Karpas-422 (cell line): ENCODE measurements at regions not wholly inside any gene's neighbourhood (a gene's known extent, or its start where the extent isn't known, plus 50 kb on each side); places are given as distances from the start of the nearest gene placed in this dataset.

Source experiments
- DNase-seq: peaks from one replicate; pipeline ENCODE4 v3.0.0-alpha.2; 2015
- H2AFZ ChIP-seq: fragments of 200-600 bp; sonication (generic); 2 replicates; pipeline ENCODE4 v1.6.1; 2014; ENCODE audit warnings: antibody characterized with exemption, low read length, mixed read lengths
- H3K27ac ChIP-seq: fragments of 200-600 bp; sonication (generic); 2 replicates; pipeline ENCODE4 v1.5.1; 2014; ENCODE audit warnings: mild to moderate bottlenecking, low read length, moderate library complexity
- H3K27me3 ChIP-seq: fragments of 200-600 bp; sonication (generic); 2 replicates; pipeline ENCODE4 v1.6.1; 2014; ENCODE audit warnings: low read length, mixed read lengths
- H3K36me3 ChIP-seq: fragments of 200-600 bp; sonication (generic); 2 replicates; pipeline ENCODE4 v1.6.1; 2014; ENCODE audit warnings: low read length, mixed read lengths; ENCODE audit not compliant: insufficient read depth
- H3K4me1 ChIP-seq: fragments of 200-600 bp; sonication (generic); 2 replicates; pipeline ENCODE4 v1.6.1; 2014; ENCODE audit warnings: mild to moderate bottlenecking, low read length, mixed read lengths
- H3K4me2 ChIP-seq: fragments of 200-600 bp; sonication (generic); 2 replicates; pipeline ENCODE4 v1.6.1; 2014; ENCODE audit warnings: low read length, low read depth, mild to moderate bottlenecking; ENCODE audit not compliant: poor library complexity, severe bottlenecking
- H3K4me3 ChIP-seq: fragments of 200-600 bp; sonication (generic); 2 replicates; pipeline ENCODE4 v1.5.1; 2014; ENCODE audit warnings: mild to moderate bottlenecking, antibody characterized with exemption, low read length, mixed read lengths
- H3K79me2 ChIP-seq: fragments of 200-600 bp; sonication (generic); 2 replicates; pipeline ENCODE4 v1.6.1; 2014; ENCODE audit warnings: mild to moderate bottlenecking, low read length, mixed read lengths
- H3K9ac ChIP-seq: fragments of 200-600 bp; sonication (generic); 2 replicates; pipeline ENCODE4 v1.6.0; 2014; ENCODE audit warnings: low read length
- H3K9me2 ChIP-seq: fragments of 200-600 bp; sonication (generic), shearing (Covaris generic); replicated peaks from 2 replicates; pipeline ENCODE4 v1.6.0; 2014; ENCODE audit warnings: mild to moderate bottlenecking, low read length, moderate library complexity; ENCODE audit not compliant: insufficient read depth
- H3K9me3 ChIP-seq: fragments of 300-700, 200-600 bp; sonication (generic); 2 replicates; pipeline ENCODE4 v1.6.1; 2014; ENCODE audit warnings: low read length, mixed read lengths
- H4K20me1 ChIP-seq: fragments of 200-600 bp; sonication (generic); 2 replicates; pipeline ENCODE4 v1.6.1; 2014; ENCODE audit warnings: mild to moderate bottlenecking, antibody characterized with exemption, low read length, low read depth; ENCODE audit not compliant: insufficient read depth

DNA sequence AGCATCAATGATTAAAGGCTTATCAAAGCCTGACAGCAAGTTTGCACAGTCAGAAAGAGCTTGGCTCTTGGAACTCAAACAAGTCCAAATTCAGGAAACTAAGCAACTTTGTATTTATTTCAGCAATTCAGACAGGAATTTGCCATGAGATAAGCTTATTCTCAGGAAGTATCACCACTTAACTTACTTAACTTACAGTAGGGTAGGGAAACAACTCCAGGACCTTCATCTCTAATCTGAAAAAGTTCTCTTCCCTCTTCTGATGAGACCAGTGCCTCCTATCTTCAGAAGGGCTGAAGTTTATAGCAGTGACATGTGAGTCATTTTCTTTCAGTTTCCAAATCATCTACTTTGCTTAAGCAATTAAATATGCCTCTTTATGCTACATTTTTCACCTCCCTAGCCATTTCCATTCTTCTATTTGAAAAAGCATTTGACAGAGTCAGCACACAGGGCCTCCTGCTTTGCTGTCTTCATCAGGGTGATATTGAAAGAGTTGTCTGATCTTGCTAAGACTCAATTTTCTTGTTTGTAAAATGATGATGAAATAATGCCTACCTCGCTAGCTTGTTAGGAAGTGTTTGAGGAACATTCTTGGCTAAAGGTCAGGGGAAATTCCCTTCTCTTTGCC lies 389.5 kb downstream of the RND3 start:
- H3K4me2 ChIP-seq, result no peak overlapping the region
- no peak overlapping the region for H3K27ac ChIP-seq

DNA sequence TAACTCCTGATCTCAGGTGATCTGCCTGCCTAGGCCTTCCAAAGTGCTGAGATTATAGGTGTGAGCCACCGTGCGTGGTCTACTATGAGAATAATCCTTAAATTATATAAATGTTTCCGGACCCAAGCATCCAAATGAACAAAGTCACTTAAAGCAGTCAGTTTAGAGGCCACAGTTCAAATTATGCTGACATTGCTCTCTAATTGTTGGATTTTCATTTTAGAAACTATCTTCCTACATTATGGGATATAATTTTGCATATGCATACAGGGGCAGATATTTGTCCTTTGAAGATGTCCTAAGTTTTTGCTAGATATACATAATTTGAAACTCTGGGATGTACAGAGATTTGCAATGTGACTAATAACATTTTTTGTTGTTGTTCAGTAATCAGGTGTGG lies 390.1 kb downstream of the RND3 start:
- DNase-seq, result no peak
- H3K9ac ChIP-seq, result no peak overlapping the region

More for the DNA sequence above, 389.5 kb downstream of the RND3 start:
- no peak for DNase-seq
- no peak overlapping the region for H3K9ac ChIP-seq
- no peaks in the 10 kb centered on the region for H3K9me3 ChIP-seq
- no peak overlapping the region for H2AFZ ChIP-seq
- H3K4me3 ChIP-seq, result no peak overlapping the region
- H3K9me2 ChIP-seq, result no peaks in the 10 kb centered on the region; the same call in 1 of the 2 replicates
- no peaks in the 10 kb centered on the region for H3K79me2 ChIP-seq
- no peaks in the 10 kb centered on the region for H3K27me3 ChIP-seq
- H3K36me3 ChIP-seq, result no peaks in the 10 kb centered on the region
- no peaks in the 10 kb centered on the region for H4K20me1 ChIP-seq
- H3K4me1 ChIP-seq, result no peaks in the 10 kb centered on the region

DNA sequence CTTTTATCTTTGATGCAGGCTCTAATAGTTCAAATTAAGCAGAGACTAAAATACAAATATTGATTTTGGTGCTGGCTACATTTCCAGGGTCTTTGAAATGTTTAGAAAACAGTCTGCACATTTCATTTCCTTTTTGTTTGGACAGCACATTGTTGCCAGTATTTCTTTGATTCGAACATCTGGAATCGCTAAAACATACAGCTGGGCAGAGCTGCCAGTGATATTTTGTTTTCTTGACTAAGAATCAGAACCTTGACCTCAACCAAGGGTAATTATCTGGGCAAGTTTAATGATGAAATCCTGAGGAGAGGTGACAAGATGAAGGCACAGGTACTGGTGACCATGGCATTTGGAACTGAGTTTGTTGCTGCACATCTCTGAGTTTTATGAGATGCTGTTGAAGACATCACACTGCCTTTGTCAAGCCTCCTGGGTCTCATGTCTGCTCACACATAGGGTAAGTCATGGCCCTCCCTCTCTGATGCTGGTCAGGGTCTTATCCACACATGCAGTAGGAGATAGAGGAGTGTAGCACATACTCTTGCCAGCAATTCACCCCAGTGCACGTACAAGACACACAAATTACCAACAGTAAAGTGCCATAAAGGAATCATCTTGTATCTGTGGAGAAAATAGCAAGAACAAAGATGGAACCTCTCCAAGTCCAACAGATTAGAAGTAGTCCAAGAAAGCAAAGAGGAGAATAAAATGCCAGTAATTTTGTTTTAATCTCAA lies 391.9 kb downstream of the RND3 start:
- Histone ChIP-seq H4K20me1 (no peaks in the 10 kb centered on the region), H3K4me2 (no peak overlapping the region), H3K27me3 (no peaks in the 10 kb centered on the region), H3K4me3 (no peak overlapping the region), H3K4me1 (no peaks in the 10 kb centered on the region), H3K9me2 (no peaks in the 10 kb centered on the region; the same call in 1 of the 2 replicates), H3K79me2 (no peaks in the 10 kb centered on the region), H3K9me3 (no peaks in the 10 kb centered on the region), H3K9ac (no peak overlapping the region), H3K27ac (no peak overlapping the region), H3K36me3 (no peaks in the 10 kb centered on the region), H2AFZ (no peak overlapping the region)
- DNase-seq, result no peak

More for the DNA sequence above, 390.1 kb downstream of the RND3 start:
- Histone ChIP-seq H4K20me1 (no peaks in the 10 kb centered on the region), H2AFZ (no peak overlapping the region), H3K9me3 (no peaks in the 10 kb centered on the region), H3K27ac (no peak overlapping the region), H3K4me3 (no peak overlapping the region), H3K4me2 (no peak overlapping the region), H3K79me2 (no peaks in the 10 kb centered on the region), H3K36me3 (no peaks in the 10 kb centered on the region), H3K27me3 (no peaks in the 10 kb centered on the region), H3K9me2 (no peaks in the 10 kb centered on the region; the same call in 1 of the 2 replicates), H3K4me1 (no peaks in the 10 kb centered on the region)

DNA sequence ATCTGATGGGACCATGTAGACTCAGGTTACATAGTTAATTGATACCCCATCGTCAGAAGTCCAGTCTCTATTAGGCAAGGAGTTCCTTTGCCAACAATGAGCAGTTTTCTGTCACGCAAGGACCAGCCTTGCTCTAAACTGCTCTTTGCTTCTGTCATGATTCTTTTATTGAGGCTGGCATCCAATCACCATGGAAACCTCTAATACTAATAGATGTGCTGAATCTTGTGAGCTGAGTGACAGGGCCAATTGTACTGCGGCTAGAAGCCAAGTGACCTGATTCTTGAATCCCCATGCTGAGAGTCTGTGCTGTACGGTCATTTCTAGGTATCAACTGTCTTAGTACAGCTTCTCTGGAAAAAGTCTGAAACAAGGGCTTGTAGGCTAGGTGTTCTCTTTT lies 395.6 kb downstream of the RND3 start:
- Histone ChIP-seq H2AFZ (no peak overlapping the region), H3K27ac (no peak overlapping the region), H3K79me2 (no peaks in the 10 kb centered on the region), H3K4me2 (no peak overlapping the region), H3K4me1 (no peaks in the 10 kb centered on the region), H3K36me3 (no peaks in the 10 kb centered on the region), H4K20me1 (no peaks in the 10 kb centered on the region), H3K27me3 (no peaks in the 10 kb centered on the region), H3K9me3 (no peaks in the 10 kb centered on the region), H3K4me3 (no peak overlapping the region), H3K9me2 (no peaks in the 10 kb centered on the region; the same call in 1 of the 2 replicates), H3K9ac (no peak overlapping the region)
- DNase-seq, result no peak

DNA sequence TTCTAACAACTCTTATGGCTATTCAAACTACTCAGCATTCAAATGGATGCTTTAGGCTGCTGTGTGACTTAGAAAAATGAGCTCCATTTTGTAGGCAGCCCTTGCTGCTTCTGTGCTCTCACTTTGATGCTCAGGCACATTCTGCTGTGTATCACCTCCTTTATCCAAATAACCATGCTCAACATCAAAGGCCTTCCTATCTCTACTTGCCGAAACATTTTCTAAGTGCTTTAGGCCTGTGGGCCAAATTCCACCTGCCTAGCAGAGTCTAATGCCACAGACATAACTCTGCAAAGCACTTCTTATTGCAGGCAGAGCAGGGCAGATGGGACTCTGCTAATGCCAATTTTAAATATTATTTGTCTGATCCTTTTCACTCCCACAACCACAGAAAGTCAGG lies 397.4 kb downstream of the RND3 start:
- no peak overlapping the region for H3K9ac ChIP-seq

DNA sequence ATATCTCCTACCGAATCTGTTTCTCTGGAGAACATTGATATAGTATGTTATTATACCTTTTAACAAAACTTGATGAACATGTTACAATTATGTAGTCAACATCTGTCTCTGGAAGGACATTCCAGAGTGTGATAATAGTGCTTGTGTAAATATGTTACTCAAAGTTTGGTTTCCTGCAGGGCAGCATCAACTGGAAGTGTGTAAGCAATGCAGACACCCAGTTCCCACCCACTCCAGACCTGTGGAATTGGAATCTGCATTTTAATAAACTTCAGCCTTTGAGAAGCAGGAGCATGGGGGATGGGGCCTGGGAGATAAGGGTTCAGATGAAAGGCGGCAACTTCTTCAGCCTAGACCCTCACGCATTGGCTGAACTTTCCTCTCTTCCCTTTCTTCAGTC lies 398.9 kb downstream of the RND3 start:
- Histone ChIP-seq H3K27ac (no peak overlapping the region), H3K9ac (no peak overlapping the region), H2AFZ (no peak overlapping the region), H3K4me3 (no peak overlapping the region), H3K9me3 (no peaks in the 10 kb centered on the region), H3K27me3 (no peaks in the 10 kb centered on the region), H3K4me2 (no peak overlapping the region), H3K79me2 (no peaks in the 10 kb centered on the region), H3K36me3 (no peaks in the 10 kb centered on the region), H3K4me1 (no peaks in the 10 kb centered on the region), H3K9me2 (no peaks in the 10 kb centered on the region), H4K20me1 (no peaks in the 10 kb centered on the region)
- no peak for DNase-seq

More for the DNA sequence above, 397.4 kb downstream of the RND3 start:
- no peaks in the 10 kb centered on the region for H3K9me2 ChIP-seq
- H3K4me1 ChIP-seq, result no peaks in the 10 kb centered on the region
- no peak overlapping the region for H3K4me3 ChIP-seq
- no peak overlapping the region for H3K27ac ChIP-seq
- no peaks in the 10 kb centered on the region for H3K36me3 ChIP-seq
- no peak for DNase-seq
- no peaks in the 10 kb centered on the region for H3K9me3 ChIP-seq
- H3K27me3 ChIP-seq, result no peaks in the 10 kb centered on the region
- no peaks in the 10 kb centered on the region for H3K79me2 ChIP-seq
- no peak overlapping the region for H3K4me2 ChIP-seq
- H2AFZ ChIP-seq, result no peak overlapping the region
- no peaks in the 10 kb centered on the region for H4K20me1 ChIP-seq

DNA sequence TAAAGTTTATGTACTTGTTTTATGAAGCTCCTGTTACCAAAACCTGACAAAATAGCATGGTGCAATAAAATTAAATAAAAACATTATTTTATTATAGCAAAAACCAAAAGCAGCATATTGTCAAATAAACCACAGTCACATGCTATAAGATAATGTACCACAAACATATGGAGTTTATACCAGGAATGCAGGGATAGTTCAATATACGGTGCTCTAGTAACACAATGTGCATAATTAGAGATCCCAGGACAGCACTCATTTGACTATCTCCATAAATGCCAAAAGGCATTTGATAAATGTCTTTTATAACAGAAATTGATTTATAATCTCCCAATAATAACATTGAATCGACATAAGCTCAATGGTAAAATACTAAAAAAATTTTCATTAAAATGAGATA lies 402.0 kb downstream of the RND3 start:
- Histone ChIP-seq H3K9ac (no peak overlapping the region), H3K9me3 (no peaks in the 10 kb centered on the region; the same call in 1 of the 2 replicates), H3K36me3 (no peaks in the 10 kb centered on the region), H3K4me3 (no peak overlapping the region), H2AFZ (no peak overlapping the region), H3K27ac (no peak overlapping the region), H3K9me2 (no peaks in the 10 kb centered on the region), H3K27me3 (no peaks in the 10 kb centered on the region), H3K4me1 (no peaks in the 10 kb centered on the region), H4K20me1 (no peaks in the 10 kb centered on the region), H3K79me2 (no peaks in the 10 kb centered on the region), H3K4me2 (no peak overlapping the region)
- no peak for DNase-seq

DNA sequence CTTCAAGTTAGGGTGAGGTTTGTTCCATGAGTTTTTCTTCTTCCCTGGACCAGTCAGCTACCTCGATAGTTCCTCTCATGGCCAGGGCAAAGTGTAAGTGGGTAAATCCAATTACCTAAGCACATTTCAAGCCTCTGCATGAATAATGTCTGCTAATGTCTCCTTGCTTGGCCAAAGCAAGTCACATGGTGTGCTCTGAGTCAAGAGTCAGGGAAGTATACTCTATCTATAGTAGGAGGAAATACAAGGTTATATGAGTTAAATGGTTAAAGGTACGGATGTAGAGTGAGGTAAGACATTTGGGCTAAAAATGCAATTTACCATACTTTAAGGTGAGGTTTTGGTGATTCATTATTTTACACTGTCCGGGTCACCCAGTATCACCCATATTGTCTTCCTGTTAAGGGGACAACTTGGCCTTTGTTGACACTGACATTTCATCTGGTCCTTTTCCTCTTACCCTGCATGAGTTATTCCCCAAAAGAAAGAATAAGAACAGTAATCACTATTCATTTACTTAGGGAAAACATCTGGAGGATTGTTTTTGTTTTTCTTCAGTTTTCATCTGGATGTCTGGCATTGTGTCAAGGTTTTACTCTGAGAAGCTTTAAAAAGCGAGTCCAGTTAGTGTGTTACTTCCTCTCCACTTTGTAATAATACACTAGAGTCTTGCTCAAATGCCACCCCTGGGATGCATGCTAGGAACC lies 405.5 kb downstream of the RND3 start:
- H3K4me3 ChIP-seq, result no peak overlapping the region
- no peaks in the 10 kb centered on the region for H3K27me3 ChIP-seq
- no peaks in the 10 kb centered on the region for H3K4me1 ChIP-seq
- H3K9me2 ChIP-seq, result no peaks in the 10 kb centered on the region
- H3K79me2 ChIP-seq, result no peaks in the 10 kb centered on the region
- no peak overlapping the region for H3K4me2 ChIP-seq
- H2AFZ ChIP-seq, result no peak overlapping the region
- H3K27ac ChIP-seq, result no peak overlapping the region
- no peak overlapping the region for H3K9ac ChIP-seq
- no peaks in the 10 kb centered on the region for H4K20me1 ChIP-seq
- H3K36me3 ChIP-seq, result no peaks in the 10 kb centered on the region
- DNase-seq, result no peak
- H3K9me3 ChIP-seq, result no peaks in the 10 kb centered on the region; the same call in 1 of the 2 replicates
